Trophoblast cell (in vitro differentiated cells and primary cell): ENCODE measurements at regions not wholly inside any gene's neighbourhood (a gene's known extent, or its start where the extent isn't known, plus 50 kb on each side); places are given as distances from the start of the nearest gene placed in this dataset.

Experiments
- DNase-seq, 2 donors: peaks; one replicate each; pipeline ENCODE4 v3.0.0-alpha.2; 2016
- H2AFZ ChIP-seq: 2 replicates; pipeline ENCODE4 v1.6.1; 2013; ENCODE audit warnings: low read length, moderate library complexity, mild to moderate bottlenecking; ENCODE audit not compliant: insufficient read depth, poor library complexity
- H2AK5ac ChIP-seq: 2 replicates; pipeline ENCODE4 v1.6.1; 2013; ENCODE audit warnings: mild to moderate bottlenecking, low read length
- H2BK120ac ChIP-seq: 2 replicates; pipeline ENCODE4 v1.6.1; 2013; ENCODE audit warnings: low read length, mild to moderate bottlenecking, moderate library complexity; ENCODE audit not compliant: insufficient read depth, poor library complexity
- H2BK12ac ChIP-seq: 2 replicates; pipeline ENCODE4 v1.6.1; 2013; ENCODE audit warnings: mild to moderate bottlenecking, low read length, moderate library complexity
- H2BK5ac ChIP-seq: 2 replicates; pipeline ENCODE4 v1.6.1; 2013; ENCODE audit warnings: low read length, low read depth, moderate library complexity, mild to moderate bottlenecking; ENCODE audit not compliant: poor library complexity
- H3K14ac ChIP-seq: 2 replicates; pipeline ENCODE4 v1.6.1; 2013; ENCODE audit warnings: mild to moderate bottlenecking, low read length
- H3K18ac ChIP-seq: 2 replicates; pipeline ENCODE4 v1.6.1; 2013; ENCODE audit warnings: mild to moderate bottlenecking, low read length
- H3K23ac ChIP-seq: 2 replicates; pipeline ENCODE4 v1.6.1; 2013; ENCODE audit warnings: low read length
- H3K27ac ChIP-seq: 2 replicates; pipeline ENCODE4 v1.5.1; 2013; ENCODE audit warnings: low read depth, mild to moderate bottlenecking, inconsistent platforms, low read length, moderate library complexity
- H3K27me3 ChIP-seq: 2 replicates; pipeline ENCODE4 v1.6.1; 2013; ENCODE audit warnings: inconsistent platforms, mild to moderate bottlenecking, low read length, moderate library complexity; ENCODE audit not compliant: insufficient read depth
- H3K36me3 ChIP-seq, 2 experiments: 1 replicate in 1 of 2; 2 replicates in 1 of 2; pipeline ENCODE4 v1.6.1; 2013; ENCODE audit warnings: low read length in 2 of 2, mild to moderate bottlenecking in 2 of 2, moderate library complexity in 1 of 2; ENCODE audit not compliant: insufficient read depth in 2 of 2, control insufficient read depth in 1 of 2
- H3K4ac ChIP-seq: 2 replicates; pipeline ENCODE4 v1.6.1; 2013; ENCODE audit warnings: low read depth, mild to moderate bottlenecking, low read length, moderate library complexity
- H3K4me1 ChIP-seq, 2 experiments: 1 replicate in 1 of 2; 2 replicates in 1 of 2; pipeline ENCODE4 v1.6.1; 2013; ENCODE audit warnings: low read length in 2 of 2, mild to moderate bottlenecking in 2 of 2, moderate library complexity in 1 of 2; ENCODE audit not compliant: insufficient read depth in 2 of 2, control insufficient read depth in 1 of 2
- H3K4me2 ChIP-seq: 2 replicates; pipeline ENCODE4 v1.6.1; 2013; ENCODE audit warnings: inconsistent platforms, mild to moderate bottlenecking, low read length, moderate library complexity
- H3K4me3 ChIP-seq: 2 replicates; pipeline ENCODE4 v1.5.1; 2013; ENCODE audit warnings: mild to moderate bottlenecking, low read depth, low read length, inconsistent platforms
- H3K79me1 ChIP-seq: one replicate; pipeline ENCODE4 v1.6.1; 2013; ENCODE audit warnings: low read length
- H3K79me2 ChIP-seq: 2 replicates; pipeline ENCODE4 v1.6.1; 2013; ENCODE audit warnings: low read length, mild to moderate bottlenecking; ENCODE audit not compliant: control insufficient read depth, insufficient read depth, poor library complexity
- H3K9ac ChIP-seq: 2 replicates; pipeline ENCODE4 v1.6.1; 2013; ENCODE audit warnings: mild to moderate bottlenecking, low read length
- H3K9me3 ChIP-seq: 2 replicates; pipeline ENCODE4 v1.6.1; 2013; ENCODE audit warnings: low read depth, mild to moderate bottlenecking, control low read depth, inconsistent platforms, low read length; ENCODE audit not compliant: insufficient read depth
- H4K12ac ChIP-seq: 2 replicates; pipeline ENCODE4 v1.6.1; 2013; ENCODE audit warnings: low read depth, mild to moderate bottlenecking, low read length, moderate library complexity
- H4K8ac ChIP-seq: 2 replicates; pipeline ENCODE4 v1.6.1; 2013; ENCODE audit warnings: low read depth, mild to moderate bottlenecking, low read length, moderate library complexity
- H4K91ac ChIP-seq: one replicate; pipeline ENCODE4 v1.6.1; 2013; ENCODE audit warnings: low read depth, mild to moderate bottlenecking, low read length, moderate library complexity
- WGBS: extraction: QIAGEN DNeasy Blood & Tissue Kit; methylation state at CpG from one replicate; pipeline ENCODE4 v1.1.7; 2013; ENCODE audit warnings: missing lambda C conversion rate; ENCODE audit not compliant: insufficient read length, insufficient coverage; ENCODE audit errors: extremely low coverage; 5-methylcytosine and 5-hydroxymethylcytosine counted together

DNA sequence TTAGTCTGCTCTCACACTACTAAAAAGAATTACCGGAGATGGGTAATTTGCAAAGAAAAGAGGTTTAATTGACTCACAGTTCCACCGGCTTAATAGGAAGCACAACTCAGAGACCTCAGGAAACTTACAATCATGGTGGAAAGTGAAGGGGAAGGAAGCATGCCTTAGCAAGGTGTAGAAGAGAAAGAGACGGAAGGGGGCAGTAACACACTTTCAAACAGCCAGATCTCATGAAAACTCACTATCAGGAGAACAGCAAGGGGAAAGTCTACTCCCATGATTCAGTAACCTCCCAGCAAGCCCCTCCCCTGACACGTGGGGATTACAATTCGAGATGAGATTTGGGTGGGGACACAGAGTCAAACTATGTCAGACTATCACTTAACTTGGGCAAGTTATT lies 236.6 kb upstream of the ANO3 start:
- no peak overlapping the region for H2AK5ac ChIP-seq
- H3K27me3 ChIP-seq, result no peaks in the 10 kb centered on the region
- H3K18ac ChIP-seq, result no peak overlapping the region
- no peaks in the 10 kb centered on the region for H3K36me3 ChIP-seq
- H3K27ac ChIP-seq, result no peak overlapping the region
- H3K4me3 ChIP-seq, result no peak overlapping the region
- H4K12ac ChIP-seq, result no peak overlapping the region
- H3K4me1 ChIP-seq, result no peaks in the 10 kb centered on the region
- no CpG with 5 or more reads among the region's 5 CpGs for WGBS
- H3K79me1 ChIP-seq, result no peaks in the 10 kb centered on the region
- no peaks in the 10 kb centered on the region for H3K9me3 ChIP-seq
- no peak overlapping the region for H3K9ac ChIP-seq
- H3K23ac ChIP-seq, result no peak overlapping the region
- H3K79me2 ChIP-seq, result no peaks in the 10 kb centered on the region
- no peak overlapping the region for H2BK120ac ChIP-seq
- no peak overlapping the region for H4K91ac ChIP-seq
- H2BK5ac ChIP-seq, result no peak overlapping the region
- H2BK12ac ChIP-seq, result no peak overlapping the region
- no peak overlapping the region for H2AFZ ChIP-seq
- H3K4me2 ChIP-seq, result no peak overlapping the region
- H3K14ac ChIP-seq, result no peak overlapping the region
- H3K4ac ChIP-seq, result no peak overlapping the region
- no peak overlapping the region for H4K8ac ChIP-seq
- no peak for DNase-seq

DNA sequence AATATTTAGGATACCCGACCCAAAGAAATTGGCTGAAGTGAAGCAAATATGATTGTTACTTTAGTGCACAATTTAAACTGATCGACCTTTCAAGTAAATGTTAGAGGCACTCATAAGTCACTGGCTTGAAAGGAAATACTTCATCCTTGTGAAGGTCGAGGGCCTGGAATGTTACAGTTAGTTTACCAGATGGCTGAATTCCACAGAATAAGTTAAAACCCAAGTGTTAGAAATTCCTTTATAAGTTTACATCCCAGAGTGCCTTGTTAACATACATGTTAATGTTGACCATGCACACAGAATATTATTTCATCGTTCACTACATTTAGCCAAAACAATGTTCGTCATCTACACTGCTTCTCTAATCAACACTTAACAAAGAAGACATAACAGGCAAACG lies 235.5 kb upstream of the ANO3 start:
- Histone ChIP-seq H3K27me3 (no peaks in the 10 kb centered on the region), H4K91ac (no peak overlapping the region), H3K4me3 (no peak overlapping the region), H2AFZ (no peak overlapping the region), H2BK120ac (no peak overlapping the region), H3K9me3 (no peaks in the 10 kb centered on the region), H3K18ac (no peak overlapping the region), H3K9ac (no peak overlapping the region), H3K27ac (no peak overlapping the region), H2BK12ac (no peak overlapping the region), H3K4ac (no peak overlapping the region), H3K79me2 (no peaks in the 10 kb centered on the region), H2BK5ac (no peak overlapping the region), H4K12ac (no peak overlapping the region), H3K4me2 (no peak overlapping the region), H4K8ac (no peak overlapping the region), H2AK5ac (no peak overlapping the region), H3K23ac (no peak overlapping the region), H3K36me3 (no peaks in the 10 kb centered on the region), H3K14ac (no peak overlapping the region), H3K4me1 (no peaks in the 10 kb centered on the region), H3K79me1 (no peaks in the 10 kb centered on the region)
- WGBS, result no CpG with 5 or more reads among the region's 6 CpGs
- DNase-seq, result no peak

DNA sequence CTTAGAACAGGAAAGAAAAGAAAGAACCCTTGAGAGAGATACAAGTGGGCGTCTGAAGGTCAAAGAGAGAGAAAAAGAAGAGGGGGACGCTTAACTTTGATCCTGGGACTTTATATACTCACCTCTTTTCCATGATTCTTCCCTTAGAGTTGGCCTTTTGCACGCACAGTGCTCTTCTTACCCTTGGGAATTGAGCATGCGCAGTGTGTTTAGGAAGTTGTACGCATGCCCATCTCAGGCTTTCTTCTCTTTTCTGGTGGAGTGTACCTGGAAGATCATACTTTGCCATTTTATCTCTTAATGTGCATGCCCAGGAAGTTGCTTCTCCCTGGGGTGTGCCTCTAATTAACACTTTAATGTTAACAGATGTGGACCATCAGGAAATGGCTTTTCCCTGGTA lies 229.6 kb upstream of the ANO3 start:
- no peak for DNase-seq
- Histone ChIP-seq H3K27ac (no peak overlapping the region), H2AK5ac (no peak overlapping the region), H3K4me3 (no peak overlapping the region), H2BK12ac (no peak overlapping the region), H3K14ac (no peak overlapping the region), H2BK120ac (no peak overlapping the region), H3K4me1 (no peaks in the 10 kb centered on the region), H4K8ac (no peak overlapping the region), H3K18ac (no peak overlapping the region), H3K23ac (no peak overlapping the region), H2AFZ (no peak overlapping the region), H3K36me3 (no peaks in the 10 kb centered on the region), H4K12ac (no peak overlapping the region), H3K27me3 (no peaks in the 10 kb centered on the region), H4K91ac (no peak overlapping the region), H3K9ac (no peak overlapping the region), H2BK5ac (no peak overlapping the region), H3K4ac (no peak overlapping the region), H3K79me1 (no peaks in the 10 kb centered on the region), H3K79me2 (no peaks in the 10 kb centered on the region), H3K4me2 (no peak overlapping the region), H3K9me3 (no peaks in the 10 kb centered on the region)
- WGBS, result no CpG with 5 or more reads among the region's 5 CpGs

DNA sequence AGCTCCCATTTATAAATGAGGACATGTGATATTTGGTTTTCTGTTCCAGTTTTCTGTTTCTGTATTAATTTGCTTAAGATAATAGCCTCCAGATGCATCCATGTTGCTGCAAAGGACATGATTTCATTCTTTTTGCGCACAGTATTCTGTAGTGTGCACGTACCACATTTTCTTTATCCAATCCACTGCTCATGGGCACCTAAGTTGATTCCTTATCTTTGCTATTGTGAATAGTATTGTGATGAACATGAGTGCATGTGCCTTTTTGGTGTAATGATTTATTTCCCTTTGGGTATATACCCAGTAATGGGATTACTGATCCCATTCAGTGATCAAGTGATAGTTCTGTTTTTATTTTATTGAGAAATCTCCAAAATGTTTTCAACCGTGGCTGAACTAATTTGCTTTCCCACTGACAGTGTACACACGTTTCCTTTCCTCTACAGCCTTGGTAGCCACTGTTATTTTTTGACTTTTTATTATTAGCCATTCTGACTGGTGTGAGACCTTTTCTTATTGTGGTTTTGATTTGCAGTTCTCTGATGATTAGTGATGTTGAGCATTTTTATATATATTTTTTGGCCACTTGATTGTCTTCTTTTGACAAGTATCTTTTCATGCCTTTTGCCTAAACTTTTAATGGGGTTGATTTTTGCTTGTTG lies 226.0 kb upstream of the ANO3 start:
- H3K27me3 ChIP-seq, result no peaks in the 10 kb centered on the region
- no peak overlapping the region for H2AK5ac ChIP-seq
- H2BK120ac ChIP-seq, result no peak overlapping the region
- no CpG with 5 or more reads among the region's 4 CpGs for WGBS
- H3K27ac ChIP-seq, result no peak overlapping the region
- H2AFZ ChIP-seq, result no peak overlapping the region
- H3K9me3 ChIP-seq, result no peaks in the 10 kb centered on the region
- H2BK5ac ChIP-seq, result no peak overlapping the region
- no peaks in the 10 kb centered on the region for H3K4me1 ChIP-seq
- H3K18ac ChIP-seq, result no peak overlapping the region
- no peak overlapping the region for H4K91ac ChIP-seq
- no peak overlapping the region for H3K14ac ChIP-seq
- no peaks in the 10 kb centered on the region for H3K79me2 ChIP-seq
- H3K9ac ChIP-seq, result no peak overlapping the region
- H4K12ac ChIP-seq, result no peak overlapping the region
- H3K23ac ChIP-seq, result no peak overlapping the region
- H3K79me1 ChIP-seq, result no peaks in the 10 kb centered on the region
- no peak for DNase-seq
- H2BK12ac ChIP-seq, result no peak overlapping the region
- H3K4me2 ChIP-seq, result no peak overlapping the region
- H3K4me3 ChIP-seq, result no peak overlapping the region
- H3K36me3 ChIP-seq, result no peaks in the 10 kb centered on the region
- no peak overlapping the region for H4K8ac ChIP-seq
- no peak overlapping the region for H3K4ac ChIP-seq
